Adrenal gland (tissue), 5 donors: ENCODE measurements at regions not wholly inside any gene's neighbourhood (a gene's known extent, or its start where the extent isn't known, plus 50 kb on each side); places are given as distances from the start of the nearest gene placed in this dataset.

Experiments
- CTCF ChIP-seq, 6 experiments: fragments of 450-650 bp in 4 of 6; fragments of 200-600 bp in 2 of 6; sonication (generic) in 1 of 6; IDR thresholded peaks; 1 replicate in 5 of 6; 2 replicates in 1 of 6; pipeline versions ENCODE4 v1.5.1 to v1.8.0; 2016 to 2021; ENCODE audit warnings: antibody characterized with exemption in 6 of 6, mild to moderate bottlenecking in 2 of 6, moderate library complexity in 1 of 6
- POLR2A ChIP-seq, 2 donors: fragments of 450-650 bp; IDR thresholded peaks; one replicate each; pipeline ENCODE4 v1.6.1; 2017; ENCODE audit warnings: antibody characterized with exemption in 2 of 2, mild to moderate bottlenecking in 2 of 2, moderate library complexity in 1 of 2
- donor health status: DM: no; HTN: no; CAD: no.

GRCh38 chr2:58860586-58860985 is 619.5 kb upstream of the FANCL start:
- TF ChIP-seq CTCF (IDR thresholded peaks at IDR 0.05) (no peak), POLR2A (IDR thresholded peaks at IDR 0.05) (no peak)
